ENCODE measurements at regions not wholly inside any gene's neighbourhood (a gene's known extent, or its start where the extent isn't known, plus 50 kb on each side); places are given as distances from the start of the nearest gene placed in this dataset.

- TF ChIP-seq CTCF (IDR thresholded peaks at IDR 0.05) = no peak
- H3K4me3 Mint-ChIP-seq = no peak overlapping the region
- POLR2A ChIA-PET = no interaction called here
- ATAC-seq (ENCODE audit: low read depth) (no peak), DNase-seq (no peak)
- peaks cover 2% of the 10 kb centered on the region for H3K4me1 Mint-ChIP-seq
- CTCF ChIA-PET = interaction anchor here (3.1 kb wide), 1 partner anchor 290 kb away, joined by 10 read pairs; no protein-coding TSS in a partner anchor
- intact Hi-C loops (cut with micrococcal nuclease) = loop anchor here (10.0 kb wide), 1 partner anchor 461 kb away; no protein-coding TSS in a partner anchor
- no peaks in the 10 kb centered on the region for H3K36me3 Mint-ChIP-seq (ENCODE audit: low read depth)
- H3K27me3 Mint-ChIP-seq = peaks cover 6% of the 10 kb centered on the region
- H3K9me3 Mint-ChIP-seq = no peaks in the 10 kb centered on the region
- H3K27ac Mint-ChIP-seq = no peak overlapping the region
These were observed 148.6 kb upstream of the ZC3H12A start for GRCh38 chr1:37325509-37326437.

- POLR2A ChIA-PET = no interaction called here
- Mint-ChIP-seq H3K4me1 (no peaks in the 10 kb centered on the region), H3K9me3 (no peaks in the 10 kb centered on the region), H3K36me3 (ENCODE audit: low read depth) (no peaks in the 10 kb centered on the region), H3K4me3 (no peak overlapping the region), H3K27ac (no peak overlapping the region), H3K27me3 (peaks cover 25% of the 10 kb centered on the region)
- TF ChIP-seq CTCF (IDR thresholded peaks at IDR 0.05) = no peak
- ATAC-seq (ENCODE audit: low read depth) (no peak), DNase-seq (no peak)
- intact Hi-C loops (cut with micrococcal nuclease) = no loop called here
- CTCF ChIA-PET = interaction anchor here (0.7 kb wide), 1 partner anchor 753 kb away, joined by 3 read pairs; no protein-coding TSS in a partner anchor
These were observed 142.3 kb upstream of the ZC3H12A start for GRCh38 chr1:37332126-37332525.

- intact Hi-C loops (cut with micrococcal nuclease) = no loop called here
- ChIA-PET CTCF (no interaction called here), POLR2A (no interaction called here)
- Mint-ChIP-seq H3K4me3 (no peak overlapping the region), H3K27ac (no peak overlapping the region), H3K9me3 (no peaks in the 10 kb centered on the region), H3K4me1 (no peaks in the 10 kb centered on the region), H3K27me3 (peaks cover 11% of the 10 kb centered on the region), H3K36me3 (ENCODE audit: low read depth) (no peaks in the 10 kb centered on the region)
- ATAC-seq (ENCODE audit: low read depth) (no peak), DNase-seq (no peak)
- no peak for TF ChIP-seq CTCF (IDR thresholded peaks at IDR 0.05)
These were observed 135.7 kb upstream of the ZC3H12A start for GRCh38 chr1:37338658-37339057.

GRCh38 chr1:37342736-37343135, 131.6 kb upstream of the ZC3H12A start:
- Mint-ChIP-seq H3K27ac (no peak overlapping the region), H3K9me3 (no peaks in the 10 kb centered on the region), H3K4me3 (no peak overlapping the region), H3K4me1 (no peaks in the 10 kb centered on the region), H3K36me3 (ENCODE audit: low read depth) (no peaks in the 10 kb centered on the region), H3K27me3 (peaks cover 10% of the 10 kb centered on the region)
- TF ChIP-seq CTCF (IDR thresholded peaks at IDR 0.05) = no peak
- POLR2A ChIA-PET = no interaction called here
- CTCF ChIA-PET = no interaction called here
- DNase-seq (no peak), ATAC-seq (ENCODE audit: low read depth) (no peak)
- intact Hi-C loops (cut with micrococcal nuclease) = no loop called here

GRCh38 chr1:37347104-37347649, 127.2 kb upstream of the ZC3H12A start:
- ATAC-seq (ENCODE audit: low read depth) (no peak), DNase-seq (no peak)
- Mint-ChIP-seq H3K27ac (no peak overlapping the region), H3K36me3 (ENCODE audit: low read depth) (no peaks in the 10 kb centered on the region), H3K27me3 (peaks cover 17% of the 10 kb centered on the region), H3K4me1 (no peaks in the 10 kb centered on the region), H3K9me3 (no peaks in the 10 kb centered on the region), H3K4me3 (no peak overlapping the region)
- POLR2A ChIA-PET = no interaction called here
- no peak for TF ChIP-seq CTCF (IDR thresholded peaks at IDR 0.05)
- intact Hi-C loops (cut with micrococcal nuclease) = no loop called here
- CTCF ChIA-PET = no interaction called here

All from activated B cell treated with CpG ODN at 0.5 μM for 24 hours (primary cell).